ENCODE measurements at regions not wholly inside any gene's neighbourhood (a gene's known extent, or its start where the extent isn't known, plus 50 kb on each side); places are given as distances from the start of the nearest gene placed in this dataset.

- no peak for DNase-seq
- H3K4me1 Mint-ChIP-seq (ENCODE audit: low read depth), result no peaks in the 10 kb centered on the region
- ChIA-PET POLR2A (interaction anchor here (0.6 kb wide), 1 partner anchor 230 kb away, joined by 3 read pairs; no protein-coding TSS in a partner anchor), CTCF (interaction anchor here (1.1 to 1.8 kb wide), 2 partner anchors 18 to 29 kb away, joined by 3 to 4 read pairs; no protein-coding TSS in a partner anchor)
- H3K9me3 Mint-ChIP-seq, result no peaks in the 10 kb centered on the region
- H3K27me3 Mint-ChIP-seq, result peaks cover 12% of the 10 kb centered on the region
- no peak for ATAC-seq
- TF ChIP-seq, protein P1, sequence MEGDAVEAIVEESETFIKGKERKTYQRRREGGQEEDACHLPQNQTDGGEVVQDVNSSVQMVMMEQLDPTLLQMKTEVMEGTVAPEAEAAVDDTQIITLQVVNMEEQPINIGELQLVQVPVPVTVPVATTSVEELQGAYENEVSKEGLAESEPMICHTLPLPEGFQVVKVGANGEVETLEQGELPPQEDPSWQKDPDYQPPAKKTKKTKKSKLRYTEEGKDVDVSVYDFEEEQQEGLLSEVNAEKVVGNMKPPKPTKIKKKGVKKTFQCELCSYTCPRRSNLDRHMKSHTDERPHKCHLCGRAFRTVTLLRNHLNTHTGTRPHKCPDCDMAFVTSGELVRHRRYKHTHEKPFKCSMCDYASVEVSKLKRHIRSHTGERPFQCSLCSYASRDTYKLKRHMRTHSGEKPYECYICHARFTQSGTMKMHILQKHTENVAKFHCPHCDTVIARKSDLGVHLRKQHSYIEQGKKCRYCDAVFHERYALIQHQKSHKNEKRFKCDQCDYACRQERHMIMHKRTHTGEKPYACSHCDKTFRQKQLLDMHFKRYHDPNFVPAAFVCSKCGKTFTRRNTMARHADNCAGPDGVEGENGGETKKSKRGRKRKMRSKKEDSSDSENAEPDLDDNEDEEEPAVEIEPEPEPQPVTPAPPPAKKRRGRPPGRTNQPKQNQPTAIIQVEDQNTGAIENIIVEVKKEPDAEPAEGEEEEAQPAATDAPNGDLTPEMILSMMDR (IDR thresholded peaks at IDR 0.05), result no peak
- intact Hi-C loops (cut with micrococcal nuclease), result no loop called here
- H3K36me3 Mint-ChIP-seq (ENCODE audit: low read depth), result no peaks in the 10 kb centered on the region
- no peak overlapping the region for H3K4me3 Mint-ChIP-seq
- no peak overlapping the region for H3K27ac Mint-ChIP-seq
Observed at GRCh38 chr11:11769782-11770181, 72.0 kb upstream of the USP47 start.

GRCh38 chr11:11769362-11769761 lies 72.4 kb upstream of the USP47 start:
- Mint-ChIP-seq H3K4me3 (no peak overlapping the region), H3K27me3 (peaks cover 12% of the 10 kb centered on the region), H3K27ac (no peak overlapping the region), H3K9me3 (no peaks in the 10 kb centered on the region), H3K36me3 (ENCODE audit: low read depth) (no peaks in the 10 kb centered on the region), H3K4me1 (ENCODE audit: low read depth) (no peaks in the 10 kb centered on the region)
- TF ChIP-seq, protein P1 (IDR thresholded peaks at IDR 0.05), result no peak
- intact Hi-C loops (cut with micrococcal nuclease), result no loop called here
- ATAC-seq, result no peak
- CTCF ChIA-PET, result interaction anchor here (1.1 to 1.8 kb wide), 2 partner anchors 18 to 30 kb away, joined by 3 to 4 read pairs; no protein-coding TSS in a partner anchor
- POLR2A ChIA-PET, result interaction anchor here (0.6 kb wide), 1 partner anchor 231 kb away, joined by 3 read pairs; no protein-coding TSS in a partner anchor
- DNase-seq, result no peak

- intact Hi-C loops (cut with micrococcal nuclease), result no loop called here
- DNase-seq, result no peak
- TF ChIP-seq, protein P1 (IDR thresholded peaks at IDR 0.05), result no peak
- Mint-ChIP-seq H3K27ac (no peak overlapping the region), H3K9me3 (no peaks in the 10 kb centered on the region), H3K36me3 (ENCODE audit: low read depth) (no peaks in the 10 kb centered on the region), H3K27me3 (peaks cover 14% of the 10 kb centered on the region), H3K4me1 (ENCODE audit: low read depth) (no peaks in the 10 kb centered on the region), H3K4me3 (no peak overlapping the region)
- POLR2A ChIA-PET, result no interaction called here
- no peak for ATAC-seq
- CTCF ChIA-PET, result no interaction called here
Observed at GRCh38 chr11:11764423-11764803, 77.4 kb upstream of the USP47 start.

DNA sequence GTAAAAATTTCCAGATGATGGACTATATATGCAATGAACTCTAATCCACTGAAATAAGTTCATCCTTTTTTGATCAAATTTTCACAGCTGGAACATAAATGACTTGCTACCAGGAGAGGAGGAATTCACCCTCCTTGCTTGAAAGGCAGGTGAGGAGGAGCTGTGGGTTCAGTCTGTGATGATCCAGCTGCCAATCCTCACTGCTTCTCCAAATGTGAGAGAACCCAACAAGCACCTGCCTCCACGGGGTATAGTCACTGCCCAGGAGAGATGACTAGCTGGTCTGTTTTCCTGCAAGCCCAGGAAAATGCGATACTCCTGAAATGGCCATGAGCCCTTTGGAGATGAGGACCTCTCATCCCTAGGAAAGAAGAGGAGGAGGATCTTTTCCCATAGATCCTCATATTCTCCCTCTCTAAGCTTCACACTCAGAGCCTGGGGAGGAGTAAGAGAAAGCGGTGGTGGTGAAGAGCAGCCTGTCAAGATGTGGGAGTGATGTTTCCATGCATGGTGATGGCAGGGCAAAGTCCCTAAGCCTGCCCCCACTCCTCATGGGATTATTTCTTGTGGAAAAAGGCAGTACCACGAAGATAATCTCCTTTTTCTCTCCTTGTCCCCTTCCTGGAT lies 77.9 kb upstream of the USP47 start:
- H3K27me3 Mint-ChIP-seq, result peaks cover 14% of the 10 kb centered on the region
- no peak for DNase-seq
- POLR2A ChIA-PET, result no interaction called here
- CTCF ChIA-PET, result interaction anchor here (1.3 kb wide), 1 partner anchor 736 kb away, joined by 3 read pairs; no protein-coding TSS in a partner anchor
- no peak overlapping the region for H3K27ac Mint-ChIP-seq
- TF ChIP-seq, protein P1 (IDR thresholded peaks at IDR 0.05), result no peak
- H3K4me1 Mint-ChIP-seq (ENCODE audit: low read depth), result no peaks in the 10 kb centered on the region
- no peaks in the 10 kb centered on the region for H3K9me3 Mint-ChIP-seq
- no peaks in the 10 kb centered on the region for H3K36me3 Mint-ChIP-seq (ENCODE audit: low read depth)
- H3K4me3 Mint-ChIP-seq, result no peak overlapping the region
- intact Hi-C loops (cut with micrococcal nuclease), result no loop called here
- ATAC-seq, result no peak

- no peak for DNase-seq
- ChIA-PET POLR2A (no interaction called here), CTCF (no interaction called here)
- intact Hi-C loops (cut with micrococcal nuclease), result no loop called here
- TF ChIP-seq, protein P1 (IDR thresholded peaks at IDR 0.05), result no peak
- no peak for ATAC-seq
- Mint-ChIP-seq H3K36me3 (ENCODE audit: low read depth) (no peaks in the 10 kb centered on the region), H3K27me3 (peaks cover 6% of the 10 kb centered on the region), H3K9me3 (no peaks in the 10 kb centered on the region), H3K4me1 (ENCODE audit: low read depth) (no peaks in the 10 kb centered on the region), H3K27ac (no peak overlapping the region), H3K4me3 (no peak overlapping the region)
Observed at GRCh38 chr11:11760838-11761237, 80.9 kb upstream of the USP47 start.

Measured in activated CD8-positive, alpha-beta T cell treated with anti-CD3 and anti-CD28 coated beads for 36 hours (primary cell).